ENCODE measurements at regions not wholly inside any gene's neighbourhood (a gene's known extent, or its start where the extent isn't known, plus 50 kb on each side); places are given as distances from the start of the nearest gene placed in this dataset.
A peak's percentile ranks its signal among the peaks of the same experiment; 100 is the strongest.

DNA sequence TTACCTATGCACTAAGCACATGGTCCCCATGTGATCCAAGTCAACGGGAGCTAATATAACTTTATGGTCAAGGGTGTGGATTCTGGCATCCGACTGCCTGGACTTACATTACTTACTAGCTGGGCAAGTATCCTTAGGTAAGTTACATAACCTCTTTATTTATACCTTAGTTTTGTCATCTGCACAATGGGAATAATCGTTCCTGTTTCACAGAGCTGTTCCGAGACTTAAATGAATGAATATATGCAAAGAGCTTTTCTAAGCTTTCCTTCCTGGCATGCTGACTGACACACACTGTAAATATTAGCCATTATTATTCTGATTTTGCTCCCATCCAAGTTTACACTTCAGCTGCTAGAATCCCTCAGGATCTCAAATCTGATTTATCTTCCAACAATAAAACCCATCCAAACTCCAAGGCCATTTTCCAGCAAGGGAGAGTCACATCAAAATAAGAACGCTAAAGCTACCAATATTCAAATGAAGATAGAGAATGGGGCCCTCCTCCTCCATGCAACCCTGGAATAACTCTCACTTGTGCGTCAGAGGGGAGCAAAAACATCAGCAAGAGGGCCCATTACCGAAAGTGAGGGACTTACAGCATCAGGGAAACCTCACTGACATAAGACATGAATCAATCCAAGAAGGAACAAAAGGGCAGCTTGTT lies 115.6 kb upstream of the KAZN start:
- CTCF ChIA-PET = interaction anchor here (0.8 kb wide), 1 partner anchor 11 kb away, joined by 4 read pairs; no protein-coding TSS in a partner anchor
- no peak for DNase-seq (ENCODE audit: unreplicated experiment)
- Mint-ChIP-seq H3K27ac (ENCODE audit: low read depth, unreplicated experiment) (no peak overlapping the region), H3K27me3 (ENCODE audit: insufficient read depth, unreplicated experiment) (no peaks in the 10 kb centered on the region), H3K4me1 (ENCODE audit: insufficient read depth, unreplicated experiment) (peaks cover 22% of the 10 kb centered on the region), H3K36me3 (ENCODE audit: insufficient read depth, unreplicated experiment) (no peaks in the 10 kb centered on the region), H3K4me3 (ENCODE audit: unreplicated experiment) (no peak overlapping the region), H3K9me3 (ENCODE audit: unreplicated experiment) (no peaks in the 10 kb centered on the region)
- POLR2A ChIA-PET = no interaction called here
- TF ChIP-seq, protein P1, sequence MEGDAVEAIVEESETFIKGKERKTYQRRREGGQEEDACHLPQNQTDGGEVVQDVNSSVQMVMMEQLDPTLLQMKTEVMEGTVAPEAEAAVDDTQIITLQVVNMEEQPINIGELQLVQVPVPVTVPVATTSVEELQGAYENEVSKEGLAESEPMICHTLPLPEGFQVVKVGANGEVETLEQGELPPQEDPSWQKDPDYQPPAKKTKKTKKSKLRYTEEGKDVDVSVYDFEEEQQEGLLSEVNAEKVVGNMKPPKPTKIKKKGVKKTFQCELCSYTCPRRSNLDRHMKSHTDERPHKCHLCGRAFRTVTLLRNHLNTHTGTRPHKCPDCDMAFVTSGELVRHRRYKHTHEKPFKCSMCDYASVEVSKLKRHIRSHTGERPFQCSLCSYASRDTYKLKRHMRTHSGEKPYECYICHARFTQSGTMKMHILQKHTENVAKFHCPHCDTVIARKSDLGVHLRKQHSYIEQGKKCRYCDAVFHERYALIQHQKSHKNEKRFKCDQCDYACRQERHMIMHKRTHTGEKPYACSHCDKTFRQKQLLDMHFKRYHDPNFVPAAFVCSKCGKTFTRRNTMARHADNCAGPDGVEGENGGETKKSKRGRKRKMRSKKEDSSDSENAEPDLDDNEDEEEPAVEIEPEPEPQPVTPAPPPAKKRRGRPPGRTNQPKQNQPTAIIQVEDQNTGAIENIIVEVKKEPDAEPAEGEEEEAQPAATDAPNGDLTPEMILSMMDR (IDR thresholded peaks at IDR 0.05; ENCODE audit: unreplicated experiment) = no peak
- no TSS peak for BruUV-seq (replicated peaks)
- intact Hi-C loops (cut with micrococcal nuclease) = no loop called here

DNA sequence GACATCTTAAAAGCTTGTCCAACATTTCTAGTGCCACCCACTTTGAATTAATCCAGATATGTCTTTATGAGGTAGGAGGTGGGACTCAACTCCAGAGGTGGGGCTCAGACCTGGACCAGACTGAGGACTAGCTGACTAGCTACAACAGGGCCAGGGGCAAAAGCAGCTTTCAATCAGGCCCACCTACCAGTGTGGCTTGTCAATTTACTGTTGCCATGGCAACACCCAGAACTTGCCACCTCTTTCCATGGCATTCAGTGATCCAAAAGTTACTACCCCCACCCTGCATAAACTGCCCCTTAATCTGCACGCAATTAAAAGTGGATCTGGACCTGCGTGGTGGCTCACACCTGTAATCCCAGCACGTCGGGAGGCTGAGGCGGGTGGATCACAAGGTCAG lies 113.2 kb upstream of the KAZN start:
- CTCF ChIA-PET = interaction anchor here (1.1 kb wide), 1 partner anchor 371 kb away, joined by 3 read pairs; no protein-coding TSS in a partner anchor
- TF ChIP-seq, protein P1 (IDR thresholded peaks at IDR 0.05; ENCODE audit: unreplicated experiment) = no peak
- POLR2A ChIA-PET = interaction anchor here (1.6 kb wide), 1 partner anchor 36 kb away, joined by 3 read pairs; no protein-coding TSS in a partner anchor
- Mint-ChIP-seq H3K36me3 (ENCODE audit: insufficient read depth, unreplicated experiment) (no peaks in the 10 kb centered on the region), H3K27ac (ENCODE audit: low read depth, unreplicated experiment) (no peak overlapping the region), H3K9me3 (ENCODE audit: unreplicated experiment) (no peaks in the 10 kb centered on the region), H3K4me1 (ENCODE audit: insufficient read depth, unreplicated experiment) (peaks cover 24% of the 10 kb centered on the region), H3K27me3 (ENCODE audit: insufficient read depth, unreplicated experiment) (no peaks in the 10 kb centered on the region), H3K4me3 (ENCODE audit: unreplicated experiment) (no peak overlapping the region)
- intact Hi-C loops (cut with micrococcal nuclease) = no loop called here
- no TSS peak for BruUV-seq (replicated peaks)
- no peak for DNase-seq (ENCODE audit: unreplicated experiment)

DNA sequence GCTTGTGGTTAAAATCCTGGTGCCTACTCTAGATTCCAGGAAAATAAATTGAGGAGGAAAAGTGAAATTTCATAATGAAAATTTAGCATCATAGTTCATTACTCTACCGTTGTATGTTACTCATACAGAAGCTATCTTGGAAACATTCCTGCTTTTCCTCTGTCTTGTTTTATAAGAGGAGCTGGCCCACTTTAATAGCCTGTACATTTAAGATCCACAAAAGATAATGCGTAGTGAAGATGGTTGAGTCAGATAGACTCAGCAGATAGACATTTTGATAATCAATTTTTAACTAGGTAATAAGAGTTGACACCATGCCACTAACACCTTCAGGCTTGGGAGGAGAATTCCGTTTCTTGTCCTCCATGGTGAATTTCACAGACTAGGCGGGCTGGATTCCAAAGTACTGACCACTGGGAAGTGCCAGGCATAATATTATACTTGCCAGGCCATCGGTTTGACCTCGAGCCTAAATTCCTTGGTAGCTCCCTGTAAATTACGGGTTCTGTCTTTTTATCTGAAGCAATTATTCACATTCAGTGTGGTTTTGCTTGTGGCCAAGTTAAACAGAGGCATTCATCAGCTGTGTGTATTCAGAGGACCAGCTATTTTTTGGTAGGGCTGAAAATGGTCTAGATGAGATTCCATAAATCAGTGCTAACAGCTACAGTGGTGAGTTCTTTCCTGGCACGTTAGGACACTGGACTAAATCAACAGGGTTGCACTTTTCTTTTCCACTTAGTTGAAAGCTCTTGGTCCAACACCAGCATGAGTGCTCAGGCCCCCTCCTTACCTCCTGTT lies 111.9 kb upstream of the KAZN start:
- Mint-ChIP-seq H3K4me3 (ENCODE audit: unreplicated experiment) (peak overlapping the region; percentile 40), H3K27ac (ENCODE audit: low read depth, unreplicated experiment) (peak overlapping the region; percentile 57), H3K9me3 (ENCODE audit: unreplicated experiment) (no peaks in the 10 kb centered on the region), H3K36me3 (ENCODE audit: insufficient read depth, unreplicated experiment) (no peaks in the 10 kb centered on the region), H3K27me3 (ENCODE audit: insufficient read depth, unreplicated experiment) (no peaks in the 10 kb centered on the region), H3K4me1 (ENCODE audit: insufficient read depth, unreplicated experiment) (peaks cover 24% of the 10 kb centered on the region)
- peak; percentile 49 for DNase-seq (ENCODE audit: unreplicated experiment)
- BruUV-seq (replicated peaks) = no TSS peak
- ChIA-PET CTCF (no interaction called here), POLR2A (interaction anchor here (0.7 to 1.6 kb wide), 5 partner anchors 31 to 350 kb away, joined by 3 to 6 read pairs (median 3); no protein-coding TSS in a partner anchor)
- intact Hi-C loops (cut with micrococcal nuclease) = no loop called here
- TF ChIP-seq, protein P1 (IDR thresholded peaks at IDR 0.05; ENCODE audit: unreplicated experiment) = no peak

DNA sequence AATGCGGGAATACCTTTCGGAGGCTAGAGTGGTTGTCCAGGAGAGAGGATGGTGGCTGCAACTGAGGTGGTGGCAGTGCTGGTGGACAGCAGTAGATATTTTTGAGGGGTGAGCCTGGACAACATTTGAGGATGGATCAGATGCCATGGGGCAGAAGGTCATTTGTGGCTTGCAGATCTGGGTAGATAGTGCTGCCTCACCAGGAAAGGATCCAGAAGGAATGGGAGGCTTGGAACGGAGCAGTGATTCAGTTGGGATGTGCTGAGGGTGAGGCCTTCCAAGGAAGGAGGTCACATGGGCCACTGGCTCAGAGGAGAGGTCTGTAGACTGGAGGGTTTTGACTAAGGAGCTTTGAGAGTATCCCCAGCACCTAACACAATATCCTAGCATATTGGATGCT lies 110.8 kb upstream of the KAZN start:
- Mint-ChIP-seq H3K27ac (ENCODE audit: low read depth, unreplicated experiment) (peak overlapping the region; percentile 57), H3K9me3 (ENCODE audit: unreplicated experiment) (no peaks in the 10 kb centered on the region)
- intact Hi-C loops (cut with micrococcal nuclease) = no loop called here

More for the DNA sequence above, 110.8 kb upstream of the KAZN start:
- no peak overlapping the region for H3K4me3 Mint-ChIP-seq (ENCODE audit: unreplicated experiment)
- no peak for DNase-seq (ENCODE audit: unreplicated experiment)
- no peaks in the 10 kb centered on the region for H3K36me3 Mint-ChIP-seq (ENCODE audit: insufficient read depth, unreplicated experiment)
- peaks cover 24% of the 10 kb centered on the region for H3K4me1 Mint-ChIP-seq (ENCODE audit: insufficient read depth, unreplicated experiment)
- POLR2A ChIA-PET = no interaction called here
- BruUV-seq (replicated peaks) = no TSS peak
- CTCF ChIA-PET = no interaction called here
- TF ChIP-seq, protein P1 (IDR thresholded peaks at IDR 0.05; ENCODE audit: unreplicated experiment) = no peak
- H3K27me3 Mint-ChIP-seq (ENCODE audit: insufficient read depth, unreplicated experiment) = no peaks in the 10 kb centered on the region

Data from MCF 10A (cell line).